WTC11 (cell line): ENCODE measurements at regions not wholly inside any gene's neighbourhood (a gene's known extent, or its start where the extent isn't known, plus 50 kb on each side); places are given as distances from the start of the nearest gene placed in this dataset.

Experiments
- CTCF ChIP-seq: fragments of 200-600 bp; IDR thresholded peaks from 2 replicates; pipeline ENCODE4 v1.8.0; 2022; ENCODE audit warnings: antibody characterized with exemption
- ELF4 ChIP-seq: sonication (generic); formaldehyde crosslinking; IDR thresholded peaks from 2 replicates; pipeline ENCODE4 v1.8.1; 2022; ENCODE audit warnings: low read depth, mild to moderate bottlenecking, moderate library complexity, missing genetic modification reagents
- NFE2L1 ChIP-seq: sonication (generic); formaldehyde crosslinking; IDR thresholded peaks from 2 replicates; pipeline ENCODE4 v1.8.1; 2023; ENCODE audit warnings: missing genetic modification reagents
- NFYB ChIP-seq: sonication (generic); formaldehyde crosslinking; conservative IDR thresholded peaks from 2 replicates; pipeline ENCODE4 v1.8.0; 2022; ENCODE audit warnings: low read depth, missing genetic modification reagents
- NR1H2 ChIP-seq: sonication (generic); formaldehyde crosslinking; IDR thresholded peaks from 2 replicates; pipeline ENCODE4 v1.9.0; 2021; ENCODE audit warnings: mild to moderate bottlenecking, moderate library complexity, missing genetic modification reagents
- PREB ChIP-seq: sonication (generic); formaldehyde crosslinking; IDR thresholded peaks from 2 replicates; pipeline ENCODE4 v1.8.1; 2022; ENCODE audit warnings: mild to moderate bottlenecking, missing genetic modification reagents, moderate library complexity, borderline replicate concordance
- SMAD4 ChIP-seq: sonication (generic); formaldehyde crosslinking; IDR thresholded peaks from 2 replicates; pipeline ENCODE4 v1.8.0; 2022; ENCODE audit warnings: mild to moderate bottlenecking, missing genetic modification reagents
- TCF7 ChIP-seq: sonication (generic); formaldehyde crosslinking; IDR thresholded peaks from 2 replicates; pipeline ENCODE4 v1.8.0; 2022; ENCODE audit warnings: mild to moderate bottlenecking, low read depth, missing genetic modification reagents, moderate library complexity
- ZNF232 ChIP-seq: sonication (generic); formaldehyde crosslinking; IDR thresholded peaks from 2 replicates; pipeline ENCODE4 v1.8.0; 2022; ENCODE audit warnings: mild to moderate bottlenecking, missing genetic modification reagents
- ZNF396 ChIP-seq: fragments of 250-450 bp; sonication (Bioruptor Pico); IDR thresholded peaks from 2 replicates; pipeline ENCODE4 v1.8.0; 2021; ENCODE audit warnings: mild to moderate bottlenecking, moderate library complexity, borderline replicate concordance
- ZNF423 ChIP-seq: fragments of 250-450 bp; sonication (Bioruptor Pico); IDR thresholded peaks from 2 replicates; pipeline ENCODE4 v2.1.2; 2022; ENCODE audit warnings: mild to moderate bottlenecking, moderate library complexity
- TF ChIP-seq, protein P1 (sequence below): sonication (generic); formaldehyde crosslinking; IDR thresholded peaks from 2 replicates; pipeline ENCODE4 v1.8.0; 2022; ENCODE audit warnings: mild to moderate bottlenecking, missing genetic modification reagents
- TF ChIP-seq, protein P2 (sequence below): sonication (generic); formaldehyde crosslinking; IDR thresholded peaks from 2 replicates; pipeline ENCODE4 v1.8.1; 2023; ENCODE audit warnings: mild to moderate bottlenecking, missing genetic modification reagents, moderate library complexity

DNA sequence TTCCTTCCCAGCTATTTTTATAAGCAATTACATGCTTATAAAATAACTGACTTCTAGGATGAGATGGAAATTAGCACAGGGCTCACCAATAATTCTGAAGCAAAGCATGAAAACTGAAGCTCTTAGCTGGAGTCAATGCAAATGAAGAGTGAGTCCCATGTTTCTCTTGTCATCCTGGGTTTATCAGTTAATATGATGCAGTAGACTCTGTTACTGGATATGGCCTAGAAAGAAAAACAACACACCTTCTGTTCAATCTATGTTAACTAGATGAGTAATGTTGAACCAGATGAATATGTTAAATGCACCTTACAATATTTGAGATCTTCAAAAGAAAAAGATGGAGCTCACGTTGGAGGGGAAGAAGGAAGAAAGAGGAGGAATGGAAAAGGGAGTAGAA is 229.4 kb downstream of the DUSP6 start:
- TF ChIP-seq CTCF: no peak
- no peak for TF ChIP-seq NFYB (CRISPR knock-in tag)
- TF ChIP-seq NR1H2: no peak
- no peak for TF ChIP-seq PREB (CRISPR knock-in tag)
- no peak for TF ChIP-seq NFE2L1 (CRISPR knock-in tag)
- TF ChIP-seq, protein P1, sequence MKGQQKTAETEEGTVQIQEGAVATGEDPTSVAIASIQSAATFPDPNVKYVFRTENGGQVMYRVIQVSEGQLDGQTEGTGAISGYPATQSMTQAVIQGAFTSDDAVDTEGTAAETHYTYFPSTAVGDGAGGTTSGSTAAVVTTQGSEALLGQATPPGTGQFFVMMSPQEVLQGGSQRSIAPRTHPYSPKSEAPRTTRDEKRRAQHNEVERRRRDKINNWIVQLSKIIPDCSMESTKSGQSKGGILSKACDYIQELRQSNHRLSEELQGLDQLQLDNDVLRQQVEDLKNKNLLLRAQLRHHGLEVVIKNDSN (CRISPR knock-in tag): no peak
- TF ChIP-seq ELF4 (CRISPR knock-in tag): no peak
- no peak for TF ChIP-seq TCF7 (CRISPR knock-in tag)
- no peak for TF ChIP-seq ZNF396 (CRISPR knock-in tag)
- TF ChIP-seq ZNF423: no peak
- TF ChIP-seq, protein P2, sequence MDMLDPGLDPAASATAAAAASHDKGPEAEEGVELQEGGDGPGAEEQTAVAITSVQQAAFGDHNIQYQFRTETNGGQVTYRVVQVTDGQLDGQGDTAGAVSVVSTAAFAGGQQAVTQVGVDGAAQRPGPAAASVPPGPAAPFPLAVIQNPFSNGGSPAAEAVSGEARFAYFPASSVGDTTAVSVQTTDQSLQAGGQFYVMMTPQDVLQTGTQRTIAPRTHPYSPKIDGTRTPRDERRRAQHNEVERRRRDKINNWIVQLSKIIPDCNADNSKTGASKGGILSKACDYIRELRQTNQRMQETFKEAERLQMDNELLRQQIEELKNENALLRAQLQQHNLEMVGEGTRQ (CRISPR knock-in tag): no peak
- TF ChIP-seq ZNF232 (CRISPR knock-in tag): no peak
- no peak for TF ChIP-seq SMAD4 (CRISPR knock-in tag)
